ENCODE measurements at regions not wholly inside any gene's neighbourhood (a gene's known extent, or its start where the extent isn't known, plus 50 kb on each side); places are given as distances from the start of the nearest gene placed in this dataset.

DNA sequence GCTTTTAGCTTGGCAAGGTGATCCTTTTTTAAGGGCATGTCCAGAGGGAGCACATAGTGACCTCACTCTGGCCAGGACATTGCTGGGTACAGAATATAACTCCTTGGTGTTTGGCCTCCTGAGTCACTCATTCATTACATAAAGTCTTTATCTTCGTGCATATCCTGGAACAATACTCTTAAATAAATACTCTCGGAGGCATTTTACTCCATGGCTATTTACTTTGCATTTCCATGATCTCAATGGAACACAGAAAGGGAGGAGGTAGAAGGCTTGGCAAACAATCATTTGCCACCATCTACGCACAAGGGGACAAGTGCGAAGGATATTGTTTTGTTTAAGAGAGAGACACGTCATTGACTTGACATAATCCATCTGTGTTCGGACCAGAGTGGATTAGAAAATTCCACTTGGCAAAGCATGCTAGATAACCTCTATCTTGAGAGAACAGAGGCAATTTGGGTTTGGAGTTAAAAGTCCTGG lies 210.0 kb downstream of the IRS2 start:
- no peak overlapping the region for H3K4me3 ChIP-seq (ENCODE audit: low read length)
- no peaks in the 10 kb centered on the region for H3K36me3 ChIP-seq (ENCODE audit: control insufficient read depth, insufficient read depth, low read length)
- H3K27me3 ChIP-seq (ENCODE audit: control insufficient read depth, insufficient read depth, low read length): no peaks in the 10 kb centered on the region
- peaks cover 2% of the 10 kb centered on the region for H3K9me3 ChIP-seq (ENCODE audit: control insufficient read depth, low read depth, low read length)
- H3K27ac ChIP-seq (ENCODE audit: low read length): no peak overlapping the region
- no CpG with 5 or more reads among the region's 6 CpGs for WGBS (ENCODE audit: insufficient coverage, low lambda C conversion rate)
- no peaks in the 10 kb centered on the region for H3K4me1 ChIP-seq (ENCODE audit: control insufficient read depth, insufficient read depth, low read length)
- DNase-seq: peak in 1 of 2 donors; percentile 36

DNA sequence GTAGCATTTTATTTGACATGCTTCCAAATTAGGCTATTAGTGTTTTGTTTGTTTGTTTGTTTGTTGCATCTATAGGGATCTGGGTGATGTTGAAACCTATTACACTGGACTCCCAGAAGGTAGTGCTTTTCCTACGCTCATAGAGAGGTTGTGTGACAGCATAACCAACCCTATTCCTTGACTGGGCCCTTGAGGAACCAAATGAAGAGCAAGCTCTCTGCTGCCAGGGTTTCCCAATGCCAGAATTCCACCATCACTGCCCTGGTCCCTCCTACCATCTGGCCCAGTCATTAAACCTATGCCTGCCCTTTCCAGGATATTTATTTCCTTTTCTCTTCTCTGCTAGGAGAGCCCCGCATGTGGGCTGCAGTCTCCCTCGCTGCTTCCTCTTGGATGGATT lies 210.6 kb downstream of the IRS2 start:
- WGBS (ENCODE audit: insufficient coverage, low lambda C conversion rate): 100% methylated on average over 2 of the region's 3 CpGs
- H3K27me3 ChIP-seq (ENCODE audit: control insufficient read depth, insufficient read depth, low read length): no peaks in the 10 kb centered on the region
- no peaks in the 10 kb centered on the region for H3K36me3 ChIP-seq (ENCODE audit: control insufficient read depth, insufficient read depth, low read length)
- no peak overlapping the region for H3K4me3 ChIP-seq (ENCODE audit: low read length)
- no peak overlapping the region for H3K27ac ChIP-seq (ENCODE audit: low read length)
- peaks cover 2% of the 10 kb centered on the region for H3K9me3 ChIP-seq (ENCODE audit: control insufficient read depth, low read depth, low read length)
- no peak for DNase-seq
- peaks cover 1% of the 10 kb centered on the region for H3K4me1 ChIP-seq (ENCODE audit: control insufficient read depth, insufficient read depth, low read length)

- no peak for DNase-seq
- no CpG with 5 or more reads among the region's 6 CpGs for WGBS (ENCODE audit: insufficient coverage, low lambda C conversion rate)
- Histone ChIP-seq H3K36me3 (ENCODE audit: control insufficient read depth, insufficient read depth, low read length) (no peaks in the 10 kb centered on the region), H3K4me1 (ENCODE audit: control insufficient read depth, insufficient read depth, low read length) (peaks cover 22% of the 10 kb centered on the region), H3K27ac (ENCODE audit: low read length) (no peak overlapping the region), H3K4me3 (ENCODE audit: low read length) (no peak overlapping the region), H3K9me3 (ENCODE audit: control insufficient read depth, low read depth, low read length) (peaks cover 2% of the 10 kb centered on the region), H3K27me3 (ENCODE audit: control insufficient read depth, insufficient read depth, low read length) (no peaks in the 10 kb centered on the region)
Observed at GRCh38 chr13:109572389-109572788, 214.0 kb downstream of the IRS2 start.

GRCh38 chr13:109569958-109570711 lies 216.2 kb downstream of the IRS2 start:
- Histone ChIP-seq H3K9me3 (ENCODE audit: control insufficient read depth, low read depth, low read length) (peaks cover 2% of the 10 kb centered on the region), H3K4me1 (ENCODE audit: control insufficient read depth, insufficient read depth, low read length) (peaks cover 22% of the 10 kb centered on the region), H3K27ac (ENCODE audit: low read length) (peak overlapping the region; percentile 91), H3K4me3 (ENCODE audit: low read length) (no peak overlapping the region), H3K27me3 (ENCODE audit: control insufficient read depth, insufficient read depth, low read length) (no peaks in the 10 kb centered on the region), H3K36me3 (ENCODE audit: control insufficient read depth, insufficient read depth, low read length) (no peaks in the 10 kb centered on the region)
- DNase-seq: peak; percentile 76 to 91
- WGBS (ENCODE audit: insufficient coverage, low lambda C conversion rate): 45% methylated on average over 1 of the region's 11 CpGs

- peak; percentile 73 to 83 for DNase-seq
- 26% methylated on average over 2 of the region's 4 CpGs for WGBS (ENCODE audit: insufficient coverage, low lambda C conversion rate)
Observed at GRCh38 chr13:109568339-109568818, 218.0 kb downstream of the IRS2 start.

DNA sequence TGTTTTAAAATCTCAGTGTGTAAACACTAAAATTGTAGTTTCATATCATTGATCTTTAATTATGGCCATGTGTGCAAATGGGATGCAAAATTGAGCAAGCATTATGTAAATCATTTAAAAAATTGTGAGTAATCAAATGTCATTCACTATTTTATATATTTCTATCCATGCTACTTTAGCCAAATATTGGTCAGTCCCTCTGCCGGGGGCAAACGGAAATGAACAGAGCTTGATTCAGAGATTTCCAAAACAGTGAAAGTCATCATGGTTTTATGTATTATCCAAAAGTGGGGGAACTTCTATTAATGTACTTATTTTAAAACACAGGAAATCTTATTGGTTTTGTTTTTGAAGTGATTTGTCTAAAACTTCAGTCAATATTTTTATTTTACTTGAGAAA lies 219.1 kb downstream of the IRS2 start:
- H3K4me1 ChIP-seq (ENCODE audit: control insufficient read depth, insufficient read depth, low read length): peaks cover 22% of the 10 kb centered on the region
- no peak overlapping the region for H3K27ac ChIP-seq (ENCODE audit: low read length)
- no peaks in the 10 kb centered on the region for H3K27me3 ChIP-seq (ENCODE audit: control insufficient read depth, insufficient read depth, low read length)
- WGBS (ENCODE audit: insufficient coverage, low lambda C conversion rate): no CpG with 5 or more reads among the region's 2 CpGs
- H3K36me3 ChIP-seq (ENCODE audit: control insufficient read depth, insufficient read depth, low read length): no peaks in the 10 kb centered on the region
- no peak overlapping the region for H3K4me3 ChIP-seq (ENCODE audit: low read length)
- no peak for DNase-seq
- peaks cover under 1% of the 10 kb centered on the region for H3K9me3 ChIP-seq (ENCODE audit: control insufficient read depth, low read depth, low read length)

More at GRCh38 chr13:109568339-109568818, 218.0 kb downstream of the IRS2 start:
- peak overlapping the region; percentile 82 for H3K27ac ChIP-seq (ENCODE audit: low read length)
- peaks cover 2% of the 10 kb centered on the region for H3K9me3 ChIP-seq (ENCODE audit: control insufficient read depth, low read depth, low read length)
- H3K27me3 ChIP-seq (ENCODE audit: control insufficient read depth, insufficient read depth, low read length): no peaks in the 10 kb centered on the region
- peaks cover 22% of the 10 kb centered on the region for H3K4me1 ChIP-seq (ENCODE audit: control insufficient read depth, insufficient read depth, low read length)
- H3K4me3 ChIP-seq (ENCODE audit: low read length): no peak overlapping the region
- H3K36me3 ChIP-seq (ENCODE audit: control insufficient read depth, insufficient read depth, low read length): no peaks in the 10 kb centered on the region

GRCh38 chr13:109565877-109566276 lies 220.5 kb downstream of the IRS2 start:
- Histone ChIP-seq H3K27ac (ENCODE audit: low read length) (no peak overlapping the region), H3K36me3 (ENCODE audit: control insufficient read depth, insufficient read depth, low read length) (no peaks in the 10 kb centered on the region), H3K4me3 (ENCODE audit: low read length) (no peak overlapping the region), H3K4me1 (ENCODE audit: control insufficient read depth, insufficient read depth, low read length) (peaks cover 22% of the 10 kb centered on the region), H3K27me3 (ENCODE audit: control insufficient read depth, insufficient read depth, low read length) (no peaks in the 10 kb centered on the region), H3K9me3 (ENCODE audit: control insufficient read depth, low read depth, low read length) (no peaks in the 10 kb centered on the region)
- DNase-seq: no peak
- WGBS (ENCODE audit: insufficient coverage, low lambda C conversion rate): 86% methylated on average over 4 of the region's 7 CpGs

- no peaks in the 10 kb centered on the region for H3K27me3 ChIP-seq (ENCODE audit: control insufficient read depth, insufficient read depth, low read length)
- no peak overlapping the region for H3K4me3 ChIP-seq (ENCODE audit: low read length)
- no peak overlapping the region for H3K27ac ChIP-seq (ENCODE audit: low read length)
- no peaks in the 10 kb centered on the region for H3K36me3 ChIP-seq (ENCODE audit: control insufficient read depth, insufficient read depth, low read length)
- DNase-seq: no peak
- no peaks in the 10 kb centered on the region for H3K4me1 ChIP-seq (ENCODE audit: control insufficient read depth, insufficient read depth, low read length)
- WGBS (ENCODE audit: insufficient coverage, low lambda C conversion rate): 100% methylated on average over 1 of the region's 3 CpGs
- H3K9me3 ChIP-seq (ENCODE audit: control insufficient read depth, low read depth, low read length): no peaks in the 10 kb centered on the region
Observed at GRCh38 chr13:109548374-109548773, 238.0 kb downstream of the IRS2 start.

DNA sequence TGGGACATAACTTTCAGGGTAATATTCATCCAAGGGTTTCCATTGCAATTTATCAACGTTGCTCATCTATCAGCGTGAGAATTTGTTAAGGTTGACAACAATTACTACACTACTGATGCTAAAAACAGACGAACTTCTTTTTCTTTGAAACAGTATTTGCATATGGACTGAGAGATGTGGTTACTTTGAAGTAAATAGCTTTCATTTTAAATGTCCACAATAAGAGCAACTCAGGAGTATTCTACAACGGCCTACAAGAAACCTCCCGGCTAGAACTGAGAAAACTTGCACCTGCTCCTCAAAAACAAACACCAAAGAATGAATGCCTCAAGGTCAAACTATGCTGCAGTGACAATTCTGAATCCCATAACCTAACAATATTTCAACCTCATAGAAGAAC lies 238.4 kb downstream of the IRS2 start:
- Histone ChIP-seq H3K36me3 (ENCODE audit: control insufficient read depth, insufficient read depth, low read length) (no peaks in the 10 kb centered on the region), H3K4me3 (ENCODE audit: low read length) (no peak overlapping the region), H3K9me3 (ENCODE audit: control insufficient read depth, low read depth, low read length) (no peaks in the 10 kb centered on the region), H3K27me3 (ENCODE audit: control insufficient read depth, insufficient read depth, low read length) (no peaks in the 10 kb centered on the region), H3K27ac (ENCODE audit: low read length) (no peak overlapping the region), H3K4me1 (ENCODE audit: control insufficient read depth, insufficient read depth, low read length) (no peaks in the 10 kb centered on the region)
- no peak for DNase-seq
- 100% methylated on average over 3 of the region's 5 CpGs for WGBS (ENCODE audit: insufficient coverage, low lambda C conversion rate)

- Histone ChIP-seq H3K36me3 (ENCODE audit: control insufficient read depth, insufficient read depth, low read length) (no peaks in the 10 kb centered on the region), H3K27ac (ENCODE audit: low read length) (no peak overlapping the region), H3K27me3 (ENCODE audit: control insufficient read depth, insufficient read depth, low read length) (no peaks in the 10 kb centered on the region), H3K9me3 (ENCODE audit: control insufficient read depth, low read depth, low read length) (no peaks in the 10 kb centered on the region), H3K4me3 (ENCODE audit: low read length) (no peak overlapping the region), H3K4me1 (ENCODE audit: control insufficient read depth, insufficient read depth, low read length) (no peaks in the 10 kb centered on the region)
- no peak for DNase-seq
- 90% methylated on average over 3 of the region's 6 CpGs for WGBS (ENCODE audit: insufficient coverage, low lambda C conversion rate)
Observed at GRCh38 chr13:109545931-109546330, 240.5 kb downstream of the IRS2 start.

GRCh38 chr13:109541081-109541480 lies 245.3 kb downstream of the IRS2 start:
- WGBS (ENCODE audit: insufficient coverage, low lambda C conversion rate): 100% methylated on average over 1 of the region's 3 CpGs

More at GRCh38 chr13:109541081-109541480, 245.3 kb downstream of the IRS2 start:
- H3K9me3 ChIP-seq (ENCODE audit: control insufficient read depth, low read depth, low read length): no peaks in the 10 kb centered on the region
- no peaks in the 10 kb centered on the region for H3K4me1 ChIP-seq (ENCODE audit: control insufficient read depth, insufficient read depth, low read length)
- H3K27me3 ChIP-seq (ENCODE audit: control insufficient read depth, insufficient read depth, low read length): no peaks in the 10 kb centered on the region
- no peak overlapping the region for H3K4me3 ChIP-seq (ENCODE audit: low read length)
- DNase-seq: no peak
- H3K36me3 ChIP-seq (ENCODE audit: control insufficient read depth, insufficient read depth, low read length): no peaks in the 10 kb centered on the region
- no peak overlapping the region for H3K27ac ChIP-seq (ENCODE audit: low read length)
